Endothelial cell of umbilical vein (primary cell): ENCODE measurements at regions not wholly inside any gene's neighbourhood (a gene's known extent, or its start where the extent isn't known, plus 50 kb on each side); places are given as distances from the start of the nearest gene placed in this dataset.

Experiments
- BruUV-seq: library from RNA; stranded (reverse); fragments of 400-500 nt; replicated peaks from 2 replicates; lab custom pipeline; 2021; lab: Mats Ljungman, UMichigan
- CTCF ChIA-PET: fragments of 300-600, 350-600 bp; sonication (Branson Sonifier 250); formaldehyde crosslinking; loops from one replicate; lab custom pipeline; 2021; ENCODE audit warnings: antibody characterized with exemption, inconsistent platforms; lab: Charles Lee
- POLR2A ChIA-PET: fragments of 300-600, 350-600 bp; sonication (Branson Sonifier 250); formaldehyde crosslinking; loops from one replicate; lab custom pipeline; 2021; ENCODE audit warnings: antibody characterized with exemption, inconsistent platforms; lab: Charles Lee
- DNase-seq: peaks from one replicate; pipeline ENCODE4 v3.0.0-alpha.2; 2011; ENCODE audit warnings: low read depth, low spot score
- FAIRE-seq: peaks from 2 replicates; lab custom pipeline; 2011; peaks lifted over from hg19 to GRCh38; lab: Jason Lieb, UNC
- H2AFZ ChIP-seq: 2 replicates; pipeline ENCODE4 v1.6.0; 2012; ENCODE audit warnings: low read depth, low read length, control low read depth, inconsistent platforms
- H3K27ac ChIP-seq: 2 replicates; pipeline ENCODE4 v1.5.1; 2011; ENCODE audit warnings: low read depth, mild to moderate bottlenecking, control low read depth, low read length, moderate library complexity; ENCODE audit not compliant: insufficient read depth
- H3K27me3 ChIP-seq, 2 experiments: 2 replicates each; pipeline versions ENCODE4 v1.6.0 to v1.6.1; 2011; ENCODE audit warnings: low read length in 2 of 2, mixed read lengths in 1 of 2; ENCODE audit not compliant: control insufficient read depth in 2 of 2, insufficient read depth in 2 of 2
- H3K36me3 ChIP-seq, 2 experiments: 2 replicates in 1 of 2; 3 replicates in 1 of 2; pipeline ENCODE4 v1.5.1; 2011; ENCODE audit warnings: low read length in 2 of 2, mild to moderate bottlenecking in 1 of 2, moderate library complexity in 1 of 2; ENCODE audit not compliant: control insufficient read depth in 2 of 2, insufficient read depth in 2 of 2; ENCODE audit errors: extremely low read depth in 1 of 2
- H3K4me1 ChIP-seq: 3 replicates; pipeline ENCODE4 v1.5.1; 2011; ENCODE audit warnings: mild to moderate bottlenecking, low read length; ENCODE audit not compliant: control insufficient read depth, insufficient read depth; ENCODE audit errors: extremely low read depth
- H3K4me2 ChIP-seq: 2 replicates; pipeline ENCODE4 v1.6.1; 2011; ENCODE audit warnings: low read length, control low read depth, mixed read lengths; ENCODE audit not compliant: insufficient read depth
- H3K4me3 ChIP-seq, 3 experiments: fragments of 200-600 bp in 1 of 3; sonication (generic), shearing (Covaris generic) in 1 of 3; replicated peaks in 1 of 3; 2 replicates each; pipeline ENCODE4 v1.5.1; 2011 to 2016; ENCODE audit warnings: control low read depth in 3 of 3, low read length in 3 of 3, mild to moderate bottlenecking in 2 of 3, inconsistent platforms in 1 of 3, low read depth in 1 of 3, moderate library complexity in 1 of 3; ENCODE audit not compliant: insufficient read depth in 1 of 3
- H3K79me2 ChIP-seq: 2 replicates; pipeline ENCODE4 v1.6.0; 2012; ENCODE audit warnings: low read length, inconsistent platforms; ENCODE audit not compliant: control insufficient read depth, insufficient read depth
- H3K9ac ChIP-seq: replicated peaks from 2 replicates; pipeline ENCODE3; 2011; ENCODE audit warnings: low read length, control low read depth; ENCODE audit not compliant: insufficient read depth; ENCODE audit errors: extremely low read depth
- H3K9me1 ChIP-seq: replicated peaks from 3 replicates; pipeline ENCODE4 v1.6.0; 2011; ENCODE audit warnings: mild to moderate bottlenecking, low read length; ENCODE audit not compliant: control insufficient read depth, insufficient read depth; ENCODE audit errors: extremely low read depth
- H3K9me3 ChIP-seq: replicated peaks from 2 replicates; pipeline ENCODE4 v1.5.1; 2012; ENCODE audit warnings: low read length, inconsistent platforms; ENCODE audit not compliant: control insufficient read depth, insufficient read depth
- H4K20me1 ChIP-seq: replicated peaks from 2 replicates; pipeline ENCODE3; 2011; ENCODE audit warnings: mild to moderate bottlenecking, low read length; ENCODE audit not compliant: control insufficient read depth, insufficient read depth; ENCODE audit errors: extremely low read depth
- EZH2 ChIP-seq: IDR thresholded peaks from 2 replicates; pipeline ENCODE4 v1.6.1; 2012; ENCODE audit warnings: borderline replicate concordance, low read depth, mild to moderate bottlenecking, moderate library complexity, low read length, inconsistent platforms; ENCODE audit not compliant: severe bottlenecking
- FOS ChIP-seq: IDR thresholded peaks from 2 replicates; pipeline ENCODE4 v1.6.1; 2011; ENCODE audit warnings: mild to moderate bottlenecking, low read length, moderate library complexity, borderline replicate concordance; ENCODE audit not compliant: insufficient read depth
- GATA2 ChIP-seq: IDR thresholded peaks from 2 replicates; pipeline ENCODE4 v1.7.0; 2011; ENCODE audit warnings: low read depth, mild to moderate bottlenecking, moderate library complexity, mixed read lengths, low read length; ENCODE audit not compliant: insufficient read length, insufficient read depth
- JUN ChIP-seq: IDR thresholded peaks from 2 replicates; pipeline ENCODE4 v1.6.1; 2011; ENCODE audit warnings: borderline replicate concordance, low read depth; ENCODE audit not compliant: insufficient read length, insufficient read depth
- MYC ChIP-seq: IDR thresholded peaks from one replicate; pipeline ENCODE4 v1.6.1; 2011; ENCODE audit warnings: mild to moderate bottlenecking, low read depth, low read length
- POLR2A ChIP-seq: IDR thresholded peaks from 2 replicates; pipeline ENCODE4 v1.6.1; 2012; ENCODE audit warnings: low read depth, mild to moderate bottlenecking, control low read depth, low read length
- POLR2AphosphoS5 ChIP-seq: IDR thresholded peaks from 2 replicates; pipeline ENCODE4 v1.6.1; 2012; ENCODE audit warnings: low read depth, mild to moderate bottlenecking, control low read depth, low read length, moderate library complexity; ENCODE audit not compliant: insufficient read depth
- dilution Hi-C: fragments of 300-500 bp; cut with MboI; formaldehyde crosslinking; loops from one replicate; pipeline ENCODE4 v1.15.0; 2019; ENCODE audit warnings: low sequenced_read_pairs; ENCODE audit not compliant: extremely low pct_ligation_motif_present
- intact Hi-C: fragments of 100-400 bp; cut with micrococcal nuclease; formaldehyde crosslinking; loops from one replicate; pipeline ENCODE4 v1.10.0; 2022
- TF ChIP-seq, protein P1 (sequence below): IDR thresholded peaks from 2 replicates; pipeline ENCODE4 v1.6.1; 2011; ENCODE audit not compliant: insufficient read depth, insufficient read length
- TF ChIP-seq, protein P2 (sequence below), 2 donors: IDR thresholded peaks; 1 replicate in 1 of 2; 2 replicates in 1 of 2; pipeline ENCODE4 v1.5.1; 2011; ENCODE audit warnings: low read length in 2 of 2, mild to moderate bottlenecking in 2 of 2, moderate library complexity in 2 of 2, control low read depth in 1 of 2, inconsistent platforms in 1 of 2, low read depth in 1 of 2; ENCODE audit not compliant: insufficient read depth in 1 of 2; ENCODE audit errors: extremely low read depth in 1 of 2

DNA sequence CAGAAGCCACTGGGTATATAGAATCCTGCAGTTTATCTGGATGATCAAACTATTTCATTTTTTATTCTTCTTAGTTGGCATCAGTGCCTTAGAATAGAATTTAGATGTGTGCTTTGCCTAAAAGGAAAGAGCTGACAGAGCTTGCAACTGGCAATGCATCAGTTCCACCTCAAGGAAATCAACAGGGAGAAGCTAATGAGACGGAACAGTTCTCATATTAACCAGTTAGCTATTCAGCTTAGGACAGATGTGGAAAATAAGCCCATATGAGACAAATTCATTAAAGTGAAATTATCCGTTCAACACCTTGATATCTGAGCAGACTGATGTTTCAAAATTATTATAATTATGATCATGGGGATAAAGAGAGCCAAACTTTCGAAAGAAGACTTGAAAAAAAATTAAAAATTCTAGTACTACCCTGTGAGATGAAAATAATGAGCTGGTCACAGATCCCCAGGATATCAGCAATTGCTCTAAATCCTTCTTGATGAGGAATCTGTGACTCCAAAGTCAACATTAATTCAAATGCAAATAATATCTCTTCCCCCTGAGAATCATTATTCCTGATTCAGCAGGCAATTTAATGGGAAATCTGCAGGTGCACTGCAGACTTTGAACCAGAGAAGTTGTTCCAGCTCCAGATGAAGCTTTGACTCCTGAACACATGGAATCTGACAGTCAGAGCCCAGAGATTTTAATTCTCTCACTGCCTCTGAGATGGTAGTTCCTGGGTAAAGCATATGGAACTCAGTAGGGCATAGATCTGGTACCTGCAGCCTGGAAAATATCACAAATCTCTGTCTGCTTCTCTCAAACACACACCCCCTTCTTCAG, 486.8 kb downstream of the FOXO1 start:
- no TSS peak for BruUV-seq
- H4K20me1 ChIP-seq: no peaks in the 10 kb centered on the region
- H3K79me2 ChIP-seq: no peaks in the 10 kb centered on the region
- H3K36me3 ChIP-seq: no peaks in the 10 kb centered on the region
- no peak overlapping the region for H3K27ac ChIP-seq
- ChIA-PET CTCF (interaction anchor here (2.1 to 2.3 kb wide), 2 partner anchors 11 to 13 kb away, joined by 10 to 12 read pairs; no protein-coding TSS in a partner anchor), POLR2A (no interaction called here)
- no peaks in the 10 kb centered on the region for H3K9me3 ChIP-seq
- DNase-seq (no peak), FAIRE-seq (no peak)
- no peaks in the 10 kb centered on the region for H3K9me1 ChIP-seq
- dilution Hi-C loops: no loop called here
- intact Hi-C loops: no loop called here
- H3K4me2 ChIP-seq: no peak overlapping the region
- no peak for TF ChIP-seq POLR2A
- no peak for TF ChIP-seq EZH2
- TF ChIP-seq GATA2: no peak
- H3K4me3 ChIP-seq: no peak overlapping the region
- no peak overlapping the region for H2AFZ ChIP-seq
- H3K4me1 ChIP-seq: no peaks in the 10 kb centered on the region
- no peaks in the 10 kb centered on the region for H3K27me3 ChIP-seq
- no peak overlapping the region for H3K9ac ChIP-seq

DNA sequence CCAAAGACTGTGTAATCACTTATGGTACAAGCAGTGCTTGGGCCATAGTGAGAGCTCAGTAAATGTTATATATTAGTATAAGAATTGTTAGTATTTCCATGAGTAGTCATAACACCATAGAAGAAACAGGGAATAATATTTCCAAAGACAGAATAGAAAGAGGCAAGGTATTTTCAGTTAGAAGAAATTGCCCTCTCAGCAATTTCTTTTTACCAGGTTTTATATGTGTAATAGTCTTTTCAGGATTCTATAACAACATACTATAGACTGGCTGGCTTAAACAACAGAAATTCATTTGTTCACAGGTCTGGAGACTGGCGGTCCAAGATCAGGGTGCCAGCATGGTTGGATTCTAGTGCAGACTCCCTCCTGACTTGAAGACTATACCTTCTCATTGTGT, 485.7 kb downstream of the FOXO1 start:
- Histone ChIP-seq H3K79me2 (no peaks in the 10 kb centered on the region), H3K27me3 (no peaks in the 10 kb centered on the region), H2AFZ (no peak overlapping the region), H3K4me3 (no peak overlapping the region), H4K20me1 (no peaks in the 10 kb centered on the region), H3K9me1 (no peaks in the 10 kb centered on the region), H3K4me1 (no peaks in the 10 kb centered on the region), H3K36me3 (no peaks in the 10 kb centered on the region), H3K9ac (no peak overlapping the region), H3K27ac (no peak overlapping the region), H3K4me2 (no peak overlapping the region), H3K9me3 (no peaks in the 10 kb centered on the region)
- FAIRE-seq: no peak
- CTCF ChIA-PET: interaction anchor here (1.3 to 2.3 kb wide), 5 partner anchors 10 to 116 kb away, joined by 3 to 12 read pairs (median 4); no protein-coding TSS in a partner anchor
- POLR2A ChIA-PET: no interaction called here
- TF ChIP-seq GATA2 (no peak), JUN (no peak), EZH2 (no peak), POLR2AphosphoS5 (no peak), MYC (no peak), POLR2A (no peak), FOS (no peak)
- TF ChIP-seq, protein P1, sequence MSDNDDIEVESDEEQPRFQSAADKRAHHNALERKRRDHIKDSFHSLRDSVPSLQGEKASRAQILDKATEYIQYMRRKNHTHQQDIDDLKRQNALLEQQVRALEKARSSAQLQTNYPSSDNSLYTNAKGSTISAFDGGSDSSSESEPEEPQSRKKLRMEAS: no peak
- TF ChIP-seq, protein P2, sequence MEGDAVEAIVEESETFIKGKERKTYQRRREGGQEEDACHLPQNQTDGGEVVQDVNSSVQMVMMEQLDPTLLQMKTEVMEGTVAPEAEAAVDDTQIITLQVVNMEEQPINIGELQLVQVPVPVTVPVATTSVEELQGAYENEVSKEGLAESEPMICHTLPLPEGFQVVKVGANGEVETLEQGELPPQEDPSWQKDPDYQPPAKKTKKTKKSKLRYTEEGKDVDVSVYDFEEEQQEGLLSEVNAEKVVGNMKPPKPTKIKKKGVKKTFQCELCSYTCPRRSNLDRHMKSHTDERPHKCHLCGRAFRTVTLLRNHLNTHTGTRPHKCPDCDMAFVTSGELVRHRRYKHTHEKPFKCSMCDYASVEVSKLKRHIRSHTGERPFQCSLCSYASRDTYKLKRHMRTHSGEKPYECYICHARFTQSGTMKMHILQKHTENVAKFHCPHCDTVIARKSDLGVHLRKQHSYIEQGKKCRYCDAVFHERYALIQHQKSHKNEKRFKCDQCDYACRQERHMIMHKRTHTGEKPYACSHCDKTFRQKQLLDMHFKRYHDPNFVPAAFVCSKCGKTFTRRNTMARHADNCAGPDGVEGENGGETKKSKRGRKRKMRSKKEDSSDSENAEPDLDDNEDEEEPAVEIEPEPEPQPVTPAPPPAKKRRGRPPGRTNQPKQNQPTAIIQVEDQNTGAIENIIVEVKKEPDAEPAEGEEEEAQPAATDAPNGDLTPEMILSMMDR (IDR thresholded peaks at IDR 0.05; ENCODE audit: extremely low read depth in 1 of 2, insufficient read depth in 1 of 2, low read depth in 1 of 2, low read length in 2 of 2): no peak
- intact Hi-C loops: no loop called here
- BruUV-seq: no TSS peak
- dilution Hi-C loops: no loop called here
- no peak for DNase-seq
